ENCODE measurements at regions not wholly inside any gene's neighbourhood (a gene's known extent, or its start where the extent isn't known, plus 50 kb on each side); places are given as distances from the start of the nearest gene placed in this dataset.

- no peak for TF ChIP-seq CREM (IDR thresholded peaks at IDR 0.05; ENCODE audit: low read depth)
- no peak for TF ChIP-seq MXD1 (CRISPR knock-in tag; IDR thresholded peaks at IDR 0.05; ENCODE audit: borderline replicate concordance, poor library complexity, severe bottlenecking)
- TF ChIP-seq MAX (CRISPR knock-in tag; IDR thresholded peaks at IDR 0.05): no peak
- no peak for TF ChIP-seq IRF1 (CRISPR knock-in tag; IDR thresholded peaks at IDR 0.05; ENCODE audit: borderline replicate concordance)
- no peak for TF ChIP-seq POLR2A (conservative IDR thresholded peaks at IDR 0.05)
- no peak for TF ChIP-seq YY1 (IDR thresholded peaks at IDR 0.05; ENCODE audit: borderline replicate concordance in 1 of 3, control insufficient read depth in 1 of 3, extremely low read depth in 1 of 3, insufficient read depth in 3 of 3, insufficient read length in 1 of 3, insufficient replicate concordance in 2 of 3, low read depth in 1 of 3, low read length in 2 of 3)
- TF ChIP-seq KDM1A (IDR thresholded peaks at IDR 0.05): no peak
- TF ChIP-seq, protein P1, sequence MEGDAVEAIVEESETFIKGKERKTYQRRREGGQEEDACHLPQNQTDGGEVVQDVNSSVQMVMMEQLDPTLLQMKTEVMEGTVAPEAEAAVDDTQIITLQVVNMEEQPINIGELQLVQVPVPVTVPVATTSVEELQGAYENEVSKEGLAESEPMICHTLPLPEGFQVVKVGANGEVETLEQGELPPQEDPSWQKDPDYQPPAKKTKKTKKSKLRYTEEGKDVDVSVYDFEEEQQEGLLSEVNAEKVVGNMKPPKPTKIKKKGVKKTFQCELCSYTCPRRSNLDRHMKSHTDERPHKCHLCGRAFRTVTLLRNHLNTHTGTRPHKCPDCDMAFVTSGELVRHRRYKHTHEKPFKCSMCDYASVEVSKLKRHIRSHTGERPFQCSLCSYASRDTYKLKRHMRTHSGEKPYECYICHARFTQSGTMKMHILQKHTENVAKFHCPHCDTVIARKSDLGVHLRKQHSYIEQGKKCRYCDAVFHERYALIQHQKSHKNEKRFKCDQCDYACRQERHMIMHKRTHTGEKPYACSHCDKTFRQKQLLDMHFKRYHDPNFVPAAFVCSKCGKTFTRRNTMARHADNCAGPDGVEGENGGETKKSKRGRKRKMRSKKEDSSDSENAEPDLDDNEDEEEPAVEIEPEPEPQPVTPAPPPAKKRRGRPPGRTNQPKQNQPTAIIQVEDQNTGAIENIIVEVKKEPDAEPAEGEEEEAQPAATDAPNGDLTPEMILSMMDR (IDR thresholded peaks at IDR 0.05 in 2 of 3, conservative IDR thresholded peaks at IDR 0.05 in 1 of 3; ENCODE audit: insufficient read depth in 2 of 3, low read depth in 1 of 3, low read length in 3 of 3): no peak
- no peak for TF ChIP-seq TBP (optimal IDR thresholded peaks at IDR 0.05; ENCODE audit: low read depth, low read length)
- no peak for TF ChIP-seq ZNF143 (CRISPR knock-in tag; IDR thresholded peaks at IDR 0.05)
- TF ChIP-seq HMG20B (CRISPR knock-in tag; IDR thresholded peaks at IDR 0.05): no peak
- TF ChIP-seq PTBP1 (IDR thresholded peaks at IDR 0.05; ENCODE audit: low read depth, low read length): no peak
Measured at GRCh38 chr9:135344915-135345500, 134.6 kb upstream of the PPP1R26 start.

Measured in K562 (cell line).